ENCODE measurements at regions not wholly inside any gene's neighbourhood (a gene's known extent, or its start where the extent isn't known, plus 50 kb on each side); places are given as distances from the start of the nearest gene placed in this dataset.

GRCh38 chr15:94107652-94108051 is 123.7 kb upstream of the MCTP2 start:
- TF ChIP-seq CTCF (IDR thresholded peaks at IDR 0.05) (no peak), EP300 (IDR thresholded peaks at IDR 0.05) (no peak)

Measured in tibial nerve (tissue), 4 donors.